Pancreas (tissue), 10 donors: ENCODE measurements at regions not wholly inside any gene's neighbourhood (a gene's known extent, or its start where the extent isn't known, plus 50 kb on each side); places are given as distances from the start of the nearest gene placed in this dataset.

Experiments used
- ATAC-seq, 4 donors: fragments of 200-7000 bp; cut with Tn5 transposase; one replicate each; pipeline versions ENCODE4 v1.8.0 to v1.9.1; 2020; ENCODE audit warnings: mild to moderate bottlenecking in 4 of 4, moderate library complexity in 4 of 4
- DNase-seq, 6 donors: peaks; one replicate each; pipeline ENCODE4 v3.0.0-alpha.2; 2020
- FAIRE-seq: peaks from 2 replicates; lab custom pipeline; 2012; peaks lifted over from hg19 to GRCh38; lab: Jason Lieb, UNC
- H3K27ac ChIP-seq, 4 donors: fragments of 200-600 bp; sonication (generic); 1 replicate in 3 of 4; 2 replicates in 1 of 4; pipeline versions ENCODE4 v1.5.0 to v1.8.0; 2020
- H3K27me3 ChIP-seq, 4 donors: fragments of 200-600 bp; one replicate each; pipeline ENCODE4 v1.8.0; 2021
- H3K36me3 ChIP-seq, 3 donors: fragments of 200-600 bp; sonication (generic) in 1 of 3; one replicate each; pipeline versions ENCODE4 v1.5.0 to v1.8.0; 2020 to 2021
- H3K4me1 ChIP-seq, 3 donors: fragments of 200-600 bp; one replicate each; pipeline ENCODE4 v1.8.0; 2021
- H3K4me3 ChIP-seq, 4 donors: fragments of 200-600 bp; sonication (generic) in 2 of 4; one replicate each; pipeline versions ENCODE4 v1.5.0 to v1.8.0; 2020 to 2021
- H3K9me3 ChIP-seq, 4 donors: fragments of 200-600 bp; one replicate each; pipeline ENCODE4 v1.8.0; 2021
- CTCF ChIP-seq, 4 donors: fragments of 200-600 bp; sonication (generic) in 3 of 4; IDR thresholded peaks; one replicate each; pipeline versions ENCODE4 v1.5.0 to v1.8.0; 2021; ENCODE audit warnings: antibody characterized with exemption in 4 of 4
- WGBS, 2 donors: extraction: QIAGEN DNeasy Blood & Tissue Kit; methylation state at CpG; one replicate each; pipeline ENCODE4 v1.1.7; 2013; 5-methylcytosine and 5-hydroxymethylcytosine counted together
- intact Hi-C, 3 donors: fragments of 100-400 bp; cut with DNase I; formaldehyde crosslinking; loops; one replicate each; pipeline versions ENCODE4 v1.11.1 to v1.14.2; 2022
- donor health status: healthy with polysubstance abuse.
- donor health status: DM: no; HTN: no; CAD: no; lungs with moderate emphysema.
- donor health status: DM: no; HTN: no; CAD: no.
- donor health status: control.
- donor health status: control.
- donor health status: Bipolar disorder and iron deficiency.
- donor health status: DM: yes; HTN: yes; CAD: no.
- donor health status: DM: no; HTN: no; CAD: no.
- donor health status: DM: no; HTN: no; CAD: no.
- donor health status: DM: yes; HTN: yes; CAD: no.

GRCh38 chr22:48867891-48868290 is 959.8 kb downstream of the BRD1 start:
- no peak overlapping the region for H3K4me3 ChIP-seq
- 46 to 66% methylated on average over 10 of the region's 10 CpGs for WGBS, 2 donors
- H3K36me3 ChIP-seq, result no peaks in the 10 kb centered on the region
- no peak for DNase-seq
- no peaks in the 10 kb centered on the region for H3K4me1 ChIP-seq
- intact Hi-C loops, result no loop called here
- TF ChIP-seq CTCF (IDR thresholded peaks at IDR 0.05), result no peak
- no peak for ATAC-seq
- H3K9me3 ChIP-seq, result no peaks in the 10 kb centered on the region
- H3K27ac ChIP-seq, result no peak overlapping the region
- FAIRE-seq, result no peak
- peaks cover 0 to 4% (median 0%) of the 10 kb centered on the region in 4 donors for H3K27me3 ChIP-seq

GRCh38 chr22:48866906-48867681 is 960.6 kb downstream of the BRD1 start:
- intact Hi-C loops, result no loop called here
- H3K27ac ChIP-seq, result no peak overlapping the region
- no peaks in the 10 kb centered on the region for H3K4me1 ChIP-seq
- no peaks in the 10 kb centered on the region for H3K36me3 ChIP-seq
- no peaks in the 10 kb centered on the region for H3K9me3 ChIP-seq
- FAIRE-seq (no peak), ATAC-seq (no peak), DNase-seq (no peak)
- 52 to 65% methylated on average over 22 of the region's 22 CpGs for WGBS, 2 donors
- TF ChIP-seq CTCF (IDR thresholded peaks at IDR 0.05), result no peak
- peaks cover 0 to 4% (median 0%) of the 10 kb centered on the region in 4 donors for H3K27me3 ChIP-seq
- no peak overlapping the region for H3K4me3 ChIP-seq

- H3K36me3 ChIP-seq, result no peaks in the 10 kb centered on the region
- FAIRE-seq (no peak), DNase-seq (peak in 1 of 6 donors; percentile 12), ATAC-seq (no peak)
- H3K27ac ChIP-seq, result no peak overlapping the region
- H3K9me3 ChIP-seq, result no peaks in the 10 kb centered on the region
- peaks cover 0 to 4% (median 0%) of the 10 kb centered on the region in 4 donors for H3K27me3 ChIP-seq
- H3K4me3 ChIP-seq, result no peak overlapping the region
- no peak for TF ChIP-seq CTCF (IDR thresholded peaks at IDR 0.05)
- 46 to 56% methylated on average over 10 of the region's 10 CpGs for WGBS, 2 donors
- no peaks in the 10 kb centered on the region for H3K4me1 ChIP-seq
- intact Hi-C loops, result no loop called here
Measured at GRCh38 chr22:48864748-48865147, 962.9 kb downstream of the BRD1 start.

- WGBS, 2 donors, result 51 to 62% methylated on average over 7 of the region's 7 CpGs
- H3K36me3 ChIP-seq, result no peaks in the 10 kb centered on the region
- DNase-seq (peak in 1 of 6 donors; percentile 18), ATAC-seq (no peak), FAIRE-seq (no peak)
- no peaks in the 10 kb centered on the region for H3K4me1 ChIP-seq
- peaks cover 0 to 4% (median 0%) of the 10 kb centered on the region in 4 donors for H3K27me3 ChIP-seq
- intact Hi-C loops, result no loop called here
- no peak overlapping the region for H3K4me3 ChIP-seq
- no peak for TF ChIP-seq CTCF (IDR thresholded peaks at IDR 0.05)
- H3K9me3 ChIP-seq, result no peaks in the 10 kb centered on the region
- no peak overlapping the region for H3K27ac ChIP-seq
Measured at GRCh38 chr22:48863965-48864528, 963.6 kb downstream of the BRD1 start.

DNA sequence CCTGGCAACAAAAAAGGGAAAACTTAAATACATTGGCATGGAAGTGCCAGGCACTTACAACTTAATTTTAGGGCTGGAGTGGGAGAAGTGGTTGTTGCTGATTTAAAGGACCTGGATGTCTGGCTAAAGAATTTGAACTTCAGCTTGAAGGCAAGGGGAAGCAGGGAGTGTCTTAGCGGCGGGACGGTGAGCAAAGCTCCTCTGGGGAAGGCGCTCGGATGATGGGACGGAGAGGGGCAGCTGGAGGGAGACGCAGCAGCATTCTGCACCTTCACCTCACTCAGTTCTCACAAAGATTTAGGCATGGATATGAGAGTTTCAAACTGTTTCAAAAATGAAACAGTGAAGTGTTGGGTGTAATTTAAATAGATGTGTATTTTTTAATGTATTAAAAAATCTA is 967.1 kb downstream of the BRD1 start:
- peak in 1 of 6 donors; percentile 16 for DNase-seq
- 65 to 74% methylated on average over 7 of the region's 7 CpGs for WGBS, 2 donors
- no peak for ATAC-seq

More for the DNA sequence above, 967.1 kb downstream of the BRD1 start:
- Histone ChIP-seq H3K4me1 (no peaks in the 10 kb centered on the region), H3K4me3 (no peak overlapping the region), H3K27ac (no peak overlapping the region), H3K9me3 (no peaks in the 10 kb centered on the region), H3K36me3 (no peaks in the 10 kb centered on the region), H3K27me3 (peaks cover 0 to 4% (median 0%) of the 10 kb centered on the region in 4 donors)
- intact Hi-C loops, result no loop called here
- TF ChIP-seq CTCF (IDR thresholded peaks at IDR 0.05), result no peak
- no peak for FAIRE-seq
